Ectodermal cell (in vitro differentiated cells): ENCODE measurements at regions not wholly inside any gene's neighbourhood (a gene's known extent, or its start where the extent isn't known, plus 50 kb on each side); places are given as distances from the start of the nearest gene placed in this dataset.
"Not testable (repeated sequence)": the region's sequence is repeated elsewhere in the genome, so short reads cannot be mapped to it uniquely, and the experiment has no call there.

Source experiments
- H3K27ac ChIP-seq: 2 replicates; pipeline ENCODE4 v1.7.0; 2013; ENCODE audit warnings: mild to moderate bottlenecking, low read depth, low read length; ENCODE audit not compliant: insufficient read depth, poor library complexity, severe bottlenecking
- H3K27me3 ChIP-seq: 2 replicates; pipeline ENCODE4 v1.7.0; 2013; ENCODE audit warnings: mild to moderate bottlenecking, low read length; ENCODE audit not compliant: insufficient read depth, control insufficient read depth, poor library complexity, severe bottlenecking
- H3K36me3 ChIP-seq: one replicate; pipeline ENCODE4 v1.7.0; 2013; ENCODE audit warnings: low read length; ENCODE audit not compliant: control insufficient read depth, insufficient read depth
- H3K4me1 ChIP-seq: one replicate; pipeline ENCODE4 v1.7.0; 2013; ENCODE audit warnings: low read length; ENCODE audit not compliant: control insufficient read depth, insufficient read depth
- H3K4me3 ChIP-seq: 2 replicates; pipeline ENCODE4 v1.7.0; 2013; ENCODE audit warnings: low read depth, low read length, control low read depth; ENCODE audit not compliant: insufficient read depth
- H3K9me3 ChIP-seq: 2 replicates; pipeline ENCODE4 v1.7.0; 2013; ENCODE audit warnings: mild to moderate bottlenecking, low read length, moderate library complexity; ENCODE audit not compliant: control insufficient read depth
- WGBS, 2 experiments: methylation state at CpG; one replicate each; pipeline ENCODE4 v1.1.7; 2013; ENCODE audit warnings: missing lambda C conversion rate in 2 of 2; 5-methylcytosine and 5-hydroxymethylcytosine counted together

- Histone ChIP-seq H3K36me3 (no peaks in the 10 kb centered on the region), H3K4me1 (peaks cover 17% of the 10 kb centered on the region), H3K4me3 (no peak overlapping the region), H3K27me3 (no peaks in the 10 kb centered on the region), H3K27ac (no peak overlapping the region), H3K9me3 (peaks cover 3% of the 10 kb centered on the region)
- WGBS, 2 experiments = 92% methylated on average over 10 of the region's 10 CpGs
Measured at GRCh38 chr17:72463287-72464102, 342.7 kb downstream of the SOX9 start.

- not testable (repeated sequence) for H3K36me3 ChIP-seq, H3K27ac ChIP-seq, H3K9me3 ChIP-seq, H3K27me3 ChIP-seq, H3K4me3 ChIP-seq
- peaks cover 17% of the 10 kb centered on the region for H3K4me1 ChIP-seq
- WGBS, 2 experiments = 92 to 97% methylated on average over 5 of the region's 5 CpGs
Measured at GRCh38 chr17:72464221-72464620, 343.4 kb downstream of the SOX9 start.

DNA sequence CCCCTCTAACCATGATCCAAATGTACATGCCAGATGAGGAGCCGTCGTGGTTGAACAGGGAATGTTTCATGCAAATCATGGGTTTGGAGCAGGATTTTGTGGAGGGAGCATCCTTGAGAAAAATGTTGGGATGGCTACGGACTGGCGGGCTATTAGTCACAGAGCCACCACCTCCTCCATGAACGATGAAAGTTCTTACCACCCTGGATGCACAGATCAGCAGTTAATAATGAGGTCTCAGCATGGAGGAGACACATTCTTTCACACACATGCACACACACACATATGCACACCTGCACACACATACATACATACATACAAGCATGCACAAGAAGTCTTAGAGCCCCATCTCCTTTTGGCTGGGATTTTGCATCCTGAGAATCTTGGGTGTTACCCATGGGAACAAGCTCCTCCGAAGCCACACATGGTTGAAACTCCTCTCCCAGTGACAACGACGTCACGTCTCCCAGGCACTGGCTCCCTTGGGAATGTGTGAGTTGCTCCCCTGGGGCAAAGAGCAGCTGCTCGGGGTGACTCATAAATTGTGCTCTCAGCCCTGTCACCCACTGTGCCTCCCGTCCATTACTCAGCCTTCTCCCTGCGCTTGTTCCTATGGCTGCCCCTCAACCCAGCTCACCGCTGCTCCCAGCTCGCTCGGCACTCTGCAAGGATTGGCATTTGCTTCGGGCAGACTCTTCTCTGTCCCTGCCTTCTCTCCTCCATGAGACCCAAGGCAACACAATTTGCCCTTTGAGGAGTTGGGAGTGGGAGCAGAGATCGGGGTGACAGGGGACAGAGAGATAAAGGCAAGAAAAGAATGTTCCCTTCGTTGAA lies 344.6 kb downstream of the SOX9 start:
- H3K36me3 ChIP-seq = no peaks in the 10 kb centered on the region
- WGBS, 2 experiments = 66 to 77% methylated on average over 18 of the region's 18 CpGs
- no peak overlapping the region for H3K4me3 ChIP-seq
- no peak overlapping the region for H3K27ac ChIP-seq
- peaks cover 3% of the 10 kb centered on the region for H3K9me3 ChIP-seq
- no peaks in the 10 kb centered on the region for H3K27me3 ChIP-seq
- peaks cover 17% of the 10 kb centered on the region for H3K4me1 ChIP-seq

GRCh38 chr17:72466199-72466598 lies 345.4 kb downstream of the SOX9 start:
- no peaks in the 10 kb centered on the region for H3K27me3 ChIP-seq
- H3K27ac ChIP-seq = no peak overlapping the region
- H3K36me3 ChIP-seq = no peaks in the 10 kb centered on the region
- H3K9me3 ChIP-seq = peaks cover 3% of the 10 kb centered on the region
- H3K4me1 ChIP-seq = peaks cover 17% of the 10 kb centered on the region
- no peak overlapping the region for H3K4me3 ChIP-seq

DNA sequence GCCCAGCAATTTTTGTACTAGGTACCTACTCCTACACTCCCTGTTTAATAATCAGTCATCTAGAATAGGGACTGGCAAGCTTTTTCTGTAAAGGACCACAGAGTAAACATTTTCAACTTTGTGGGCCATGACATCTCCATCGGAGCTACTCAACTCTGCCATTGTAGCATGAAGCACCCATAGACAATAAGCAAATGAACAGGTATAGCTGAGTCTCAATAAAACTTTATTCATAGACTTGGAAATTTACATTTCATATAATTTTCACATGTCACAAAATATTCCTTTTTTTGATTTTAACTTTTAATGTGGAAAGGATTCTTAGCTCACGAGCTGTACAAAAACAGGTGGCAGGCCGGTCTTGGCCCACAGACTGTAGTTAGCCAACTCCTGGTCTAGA lies 345.8 kb downstream of the SOX9 start:
- WGBS, 2 experiments = 82 to 83% methylated on average over 3 of the region's 3 CpGs
- peaks cover 3% of the 10 kb centered on the region for H3K9me3 ChIP-seq
- H3K4me1 ChIP-seq = peaks cover 17% of the 10 kb centered on the region
- no peaks in the 10 kb centered on the region for H3K36me3 ChIP-seq
- no peak overlapping the region for H3K4me3 ChIP-seq
- H3K27ac ChIP-seq = no peak overlapping the region
- no peaks in the 10 kb centered on the region for H3K27me3 ChIP-seq

- H3K27ac ChIP-seq = no peak overlapping the region
- H3K36me3 ChIP-seq = no peaks in the 10 kb centered on the region
- peaks cover 17% of the 10 kb centered on the region for H3K4me1 ChIP-seq
- H3K9me3 ChIP-seq = peaks cover 3% of the 10 kb centered on the region
- 41 to 43% methylated on average over 21 of the region's 21 CpGs for WGBS, 2 experiments
- H3K4me3 ChIP-seq = no peak overlapping the region
- no peaks in the 10 kb centered on the region for H3K27me3 ChIP-seq
Measured at GRCh38 chr17:72467841-72468653, 347.2 kb downstream of the SOX9 start.

DNA sequence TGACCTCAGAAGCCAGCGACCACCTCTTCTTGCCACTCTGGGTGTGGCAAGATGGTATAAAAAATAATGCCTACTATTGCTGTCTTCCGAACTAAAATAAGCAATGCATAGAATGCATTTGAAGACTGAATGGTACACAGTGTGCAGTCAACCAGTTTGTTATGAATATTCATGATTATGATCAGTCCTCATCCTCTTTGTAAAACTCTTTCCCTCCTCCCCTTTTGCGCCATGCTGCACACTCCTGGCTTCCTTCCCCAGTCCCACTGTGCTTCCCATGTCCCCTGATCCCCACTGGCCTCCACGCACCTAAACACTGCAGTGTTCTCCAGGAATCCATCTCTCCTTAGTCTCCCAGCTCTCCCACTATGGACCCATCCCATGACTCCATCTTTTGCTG lies 348.0 kb downstream of the SOX9 start:
- H3K36me3 ChIP-seq = no peaks in the 10 kb centered on the region
- H3K9me3 ChIP-seq = no peaks in the 10 kb centered on the region
- H3K4me1 ChIP-seq = peaks cover 17% of the 10 kb centered on the region
- H3K4me3 ChIP-seq = no peak overlapping the region
- H3K27me3 ChIP-seq = no peaks in the 10 kb centered on the region
- 92 to 96% methylated on average over 4 of the region's 4 CpGs for WGBS, 2 experiments
- no peak overlapping the region for H3K27ac ChIP-seq

GRCh38 chr17:72470121-72470705 lies 349.4 kb downstream of the SOX9 start:
- Histone ChIP-seq H3K36me3 (no peaks in the 10 kb centered on the region), H3K27me3 (no peaks in the 10 kb centered on the region), H3K27ac (no peak overlapping the region), H3K4me3 (no peak overlapping the region), H3K4me1 (peaks cover 14% of the 10 kb centered on the region), H3K9me3 (no peaks in the 10 kb centered on the region)
- 86 to 89% methylated on average over 9 to 11 of the region's 11 CpGs for WGBS, 2 experiments

DNA sequence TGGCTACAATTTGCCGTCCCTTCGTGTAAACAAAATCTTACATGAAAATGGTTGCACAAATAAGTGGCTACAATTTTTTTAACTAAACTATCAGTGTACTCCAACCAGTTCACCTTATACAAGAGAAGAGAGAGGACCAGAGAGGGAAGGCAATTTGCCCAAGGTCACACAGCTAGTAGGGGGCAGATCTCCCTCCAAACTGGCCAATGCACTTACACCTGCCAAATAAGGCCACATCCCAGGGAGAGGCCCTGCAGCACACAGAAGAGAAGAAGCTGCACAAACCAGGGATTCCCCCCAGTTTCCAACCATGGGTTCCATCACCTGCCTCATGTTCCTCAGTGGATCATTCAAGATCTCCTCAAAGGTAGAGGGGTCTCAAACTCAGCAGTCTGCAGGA lies 349.9 kb downstream of the SOX9 start:
- peaks cover 15% of the 10 kb centered on the region for H3K4me1 ChIP-seq

More for the DNA sequence above, 349.9 kb downstream of the SOX9 start:
- Histone ChIP-seq H3K27ac (no peak overlapping the region), H3K27me3 (no peaks in the 10 kb centered on the region), H3K4me3 (no peak overlapping the region), H3K36me3 (no peaks in the 10 kb centered on the region), H3K9me3 (no peaks in the 10 kb centered on the region)
- WGBS, 2 experiments = 54 to 60% methylated on average over 2 of the region's 2 CpGs
